NT2/D1 (cell line): ENCODE measurements at regions not wholly inside any gene's neighbourhood (a gene's known extent, or its start where the extent isn't known, plus 50 kb on each side); places are given as distances from the start of the nearest gene placed in this dataset.

ENCODE experiments used
- SUZ12 ChIP-seq: IDR thresholded peaks from 2 replicates; pipeline ENCODE4 v1.6.1; 2011; ENCODE audit not compliant: insufficient read length, insufficient read depth; ENCODE audit errors: extremely low read depth
- YY1 ChIP-seq: IDR thresholded peaks from 2 replicates; pipeline ENCODE4 v1.6.1; 2011; ENCODE audit not compliant: insufficient read length, insufficient read depth
- ZNF274 ChIP-seq: IDR thresholded peaks from 2 replicates; pipeline ENCODE4 v1.6.1; 2011; ENCODE audit warnings: mild to moderate bottlenecking, low read depth, low read length

DNA sequence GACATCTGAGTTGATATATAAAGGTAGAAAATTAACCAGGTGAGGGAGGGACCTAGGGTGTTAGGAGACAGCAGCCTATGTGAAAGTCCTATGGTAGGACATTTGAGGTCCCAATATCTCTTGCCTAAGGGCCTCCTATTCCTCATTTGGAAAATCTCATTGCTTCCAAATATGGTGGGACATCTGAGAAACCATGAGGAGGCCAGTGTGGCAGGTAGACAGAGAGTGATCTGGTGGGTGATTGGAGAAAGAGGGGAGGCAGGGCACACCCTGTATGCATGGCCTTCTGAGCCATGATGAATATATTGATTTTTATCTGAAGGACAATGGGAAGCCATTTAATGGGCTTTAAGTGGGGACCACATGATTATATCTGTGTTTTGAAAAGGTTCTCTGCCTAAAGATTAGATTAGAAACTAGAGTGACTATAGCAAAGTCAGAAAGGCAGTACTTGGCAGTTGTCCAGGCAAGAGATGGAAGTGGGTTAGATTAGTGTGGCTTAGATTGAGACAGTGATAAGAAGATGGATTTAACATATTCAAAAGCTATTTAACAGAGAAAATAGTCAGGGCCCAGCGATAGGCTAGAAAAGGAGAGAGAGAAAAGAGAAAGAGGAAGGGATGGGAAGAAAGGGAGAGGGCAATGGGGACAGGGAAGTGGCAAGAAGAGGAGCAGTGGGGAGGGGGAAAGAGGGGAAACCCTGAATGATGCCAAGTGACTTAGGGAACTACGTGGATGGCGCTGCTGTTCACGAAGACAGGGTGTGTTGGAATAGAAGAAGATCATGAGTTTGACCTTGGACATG lies 237.2 kb upstream of the SRRM4 start:
- TF ChIP-seq SUZ12 (no peak), YY1 (no peak), ZNF274 (no peak)
